ENCODE measurements at regions not wholly inside any gene's neighbourhood (a gene's known extent, or its start where the extent isn't known, plus 50 kb on each side); places are given as distances from the start of the nearest gene placed in this dataset.
A peak's percentile ranks its signal among the peaks of the same experiment; 100 is the strongest.
"Not testable (repeated sequence)": the region's sequence is repeated elsewhere in the genome, so short reads cannot be mapped to it uniquely, and the experiment has no call there.

GRCh38 chr5:21482522-21482921 is 1370.6 kb downstream of the CDH12 start:
- not testable (repeated sequence) for DNase-seq

GRCh38 chr5:21481320-21482270 is 1371.5 kb downstream of the CDH12 start:
- DNase-seq, result not testable (repeated sequence)

GRCh38 chr5:21480054-21480453 is 1373.1 kb downstream of the CDH12 start:
- DNase-seq, result not testable (repeated sequence)

- not testable (repeated sequence) for DNase-seq
Measured at GRCh38 chr5:21473981-21474380, 1379.2 kb downstream of the CDH12 start.

GRCh38 chr5:21473436-21473835 is 1379.7 kb downstream of the CDH12 start:
- DNase-seq, result not testable (repeated sequence)

GRCh38 chr5:21471691-21472090 is 1381.5 kb downstream of the CDH12 start:
- not testable (repeated sequence) for DNase-seq

- not testable (repeated sequence) for DNase-seq
Measured at GRCh38 chr5:21469523-21470101, 1383.5 kb downstream of the CDH12 start.

- not testable (repeated sequence) for DNase-seq
Measured at GRCh38 chr5:21467544-21467943, 1385.6 kb downstream of the CDH12 start.

GRCh38 chr5:21459744-21460073 is 1393.4 kb downstream of the CDH12 start:
- DNase-seq, result not testable (repeated sequence)

- no peak for DNase-seq
Measured at GRCh38 chr5:21452449-21452848, 1400.7 kb downstream of the CDH12 start.

- DNase-seq, result no peak
Measured at GRCh38 chr5:21432646-21433045, 1420.5 kb downstream of the CDH12 start.

- no peak for DNase-seq
Measured at GRCh38 chr5:21424907-21425306, 1428.2 kb downstream of the CDH12 start.

GRCh38 chr5:21419383-21419782 is 1431.4 kb upstream of the CDH18 start:
- no peak for DNase-seq

GRCh38 chr5:21402089-21402488 is 1414.1 kb upstream of the CDH18 start:
- DNase-seq, result not testable (repeated sequence)

- DNase-seq, result peak; percentile 10
Measured at GRCh38 chr5:21398511-21398910, 1410.5 kb upstream of the CDH18 start.

- DNase-seq, result no peak
Measured at GRCh38 chr5:21397693-21398092, 1409.7 kb upstream of the CDH18 start.

GRCh38 chr5:21391506-21391905 is 1403.5 kb upstream of the CDH18 start:
- no peak for DNase-seq

- DNase-seq, result not testable (repeated sequence)
Measured at GRCh38 chr5:21360754-21361153, 1372.8 kb upstream of the CDH18 start.

- DNase-seq, result not testable (repeated sequence)
Measured at GRCh38 chr5:21341948-21342261, 1353.9 kb upstream of the CDH18 start.

GRCh38 chr5:21341203-21341947 is 1353.4 kb upstream of the CDH18 start:
- not testable (repeated sequence) for DNase-seq

GRCh38 chr5:21340233-21340632 is 1352.2 kb upstream of the CDH18 start:
- not testable (repeated sequence) for DNase-seq

GRCh38 chr5:21336478-21336877 is 1348.5 kb upstream of the CDH18 start:
- not testable (repeated sequence) for DNase-seq

GRCh38 chr5:21315376-21315775 is 1327.4 kb upstream of the CDH18 start:
- DNase-seq, result not testable (repeated sequence)

GRCh38 chr5:21301205-21301604 is 1313.2 kb upstream of the CDH18 start:
- DNase-seq, result not testable (repeated sequence)

All from NCI-H2107 (cell line).